NCI-H226 (cell line): ENCODE measurements at regions not wholly inside any gene's neighbourhood (a gene's known extent, or its start where the extent isn't known, plus 50 kb on each side); places are given as distances from the start of the nearest gene placed in this dataset.
"Not testable (repeated sequence)": the region's sequence is repeated elsewhere in the genome, so short reads cannot be mapped to it uniquely, and the experiment has no call there.

Source experiments
- DNase-seq: peaks from one replicate; pipeline ENCODE4 v3.0.0-alpha.2; 2015

- not testable (repeated sequence) for DNase-seq
Measured at GRCh38 chr7:56697058-56697457, 435.2 kb downstream of the ZNF479 start.

DNA sequence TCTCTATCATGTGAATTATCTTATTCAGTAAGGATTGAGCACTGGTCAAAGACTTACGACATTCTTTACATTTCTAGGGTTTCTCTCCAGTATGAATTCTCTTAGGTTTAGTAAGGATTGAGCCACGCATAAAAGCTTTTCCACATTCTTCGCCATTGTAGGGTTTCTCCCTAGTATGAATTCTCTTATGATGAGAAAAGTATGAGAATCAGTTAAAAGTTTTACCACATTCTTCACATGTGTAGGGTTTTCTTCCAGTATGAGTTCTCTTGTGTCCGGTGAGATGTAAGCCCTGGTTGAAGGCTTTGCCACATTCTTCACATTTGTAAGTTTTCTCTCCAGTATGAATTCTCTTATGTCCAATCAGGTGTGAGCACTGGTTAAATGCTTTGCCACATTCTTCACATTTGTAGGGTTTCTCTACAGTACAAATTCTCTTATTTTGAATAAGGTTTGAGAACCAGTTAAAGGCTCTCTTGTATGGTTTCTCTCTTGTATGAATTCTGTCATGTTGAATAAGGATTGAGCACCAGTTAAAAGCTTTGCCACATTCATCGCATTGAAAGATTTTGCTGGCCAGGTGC lies 445.9 kb downstream of the ZNF479 start:
- no peak for DNase-seq

- no peak for DNase-seq
Measured at GRCh38 chr7:56639173-56639746, 493.0 kb downstream of the ZNF479 start.

- DNase-seq, result no peak
Measured at GRCh38 chr7:56609852-56610355, 493.7 kb upstream of the NUPR2 start.

DNA sequence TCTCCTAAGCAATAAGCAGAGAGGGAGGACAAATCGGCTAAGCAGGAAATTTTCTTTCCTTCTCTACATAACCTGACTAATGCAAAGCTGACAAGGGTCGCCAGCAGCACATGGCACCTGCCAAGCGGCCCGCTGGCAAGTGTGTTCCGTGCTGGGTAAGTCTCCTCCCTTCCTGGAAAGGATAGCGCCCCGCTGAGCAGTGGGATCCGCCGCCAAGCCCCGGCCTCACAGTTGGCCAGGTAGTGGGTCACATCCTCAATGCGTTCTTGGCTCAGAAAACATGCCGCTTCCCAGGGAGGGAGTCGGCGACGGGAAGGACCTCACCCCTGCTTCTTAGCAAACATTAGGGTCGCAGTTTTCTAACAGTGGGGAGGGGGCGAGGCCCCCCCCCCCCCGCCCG lies 488.9 kb upstream of the NUPR2 start:
- DNase-seq, result no peak

GRCh38 chr7:56578612-56579011 lies 462.4 kb upstream of the NUPR2 start:
- no peak for DNase-seq

DNA sequence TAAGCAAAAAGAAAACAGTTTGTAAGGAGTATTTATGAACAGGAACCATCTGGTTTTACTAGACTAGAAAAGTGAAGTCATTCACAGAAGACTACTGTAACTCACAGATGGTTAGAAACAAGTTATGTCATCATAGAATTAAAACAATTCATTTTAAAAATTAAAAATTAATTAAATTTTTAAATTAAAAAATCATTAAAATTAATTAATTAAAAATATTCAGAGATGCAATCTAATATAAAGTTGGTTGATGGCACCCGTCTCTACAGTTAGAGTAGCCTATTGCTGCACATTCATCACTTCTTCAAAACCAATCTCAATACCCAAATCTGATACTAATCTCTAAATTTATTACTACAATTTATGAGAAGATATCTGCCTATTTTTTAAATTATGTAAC lies 454.8 kb upstream of the NUPR2 start:
- no peak for DNase-seq

GRCh38 chr7:56538541-56539429 lies 422.6 kb upstream of the NUPR2 start:
- DNase-seq, result no peak

DNA sequence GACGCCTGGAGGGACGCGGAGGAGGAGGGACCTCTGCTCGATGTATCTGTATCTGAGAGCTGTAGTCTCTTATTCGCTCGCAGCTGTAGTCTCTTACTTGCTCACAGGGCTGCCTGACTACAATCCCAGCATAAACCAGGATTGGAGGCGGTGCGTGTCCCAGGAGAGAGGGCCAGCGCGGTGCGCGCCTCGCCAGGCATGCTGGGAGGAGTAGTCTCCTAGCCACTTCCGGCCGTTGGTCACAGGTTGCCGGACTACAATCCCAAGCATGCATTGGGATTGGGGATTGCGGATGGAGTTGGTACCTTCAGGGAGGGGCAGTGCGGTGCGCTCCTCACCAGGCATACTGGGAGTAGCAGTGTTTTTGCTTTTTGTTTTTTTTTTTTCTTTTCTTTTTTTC lies 421.7 kb upstream of the NUPR2 start:
- no peak for DNase-seq

DNA sequence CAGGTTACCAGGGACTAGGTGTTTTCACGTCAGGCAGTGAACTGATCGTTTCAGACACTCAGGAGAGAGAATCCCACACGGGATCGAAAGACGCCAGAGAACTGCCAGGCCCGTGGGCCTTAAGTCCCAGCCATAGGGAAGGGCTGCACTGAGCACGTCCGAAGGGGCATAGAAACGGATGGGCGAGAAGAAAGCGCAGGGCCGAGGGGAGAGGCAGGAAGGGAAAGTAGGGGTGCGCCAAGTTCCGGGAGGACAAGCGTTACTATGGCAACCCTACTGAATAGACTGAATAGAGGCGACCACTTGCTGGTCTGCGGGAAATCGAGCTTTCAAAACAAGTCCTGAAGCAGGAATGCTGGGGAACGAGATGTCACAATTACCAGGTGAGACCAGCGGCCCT lies 421.3 kb upstream of the NUPR2 start:
- no peak for DNase-seq

DNA sequence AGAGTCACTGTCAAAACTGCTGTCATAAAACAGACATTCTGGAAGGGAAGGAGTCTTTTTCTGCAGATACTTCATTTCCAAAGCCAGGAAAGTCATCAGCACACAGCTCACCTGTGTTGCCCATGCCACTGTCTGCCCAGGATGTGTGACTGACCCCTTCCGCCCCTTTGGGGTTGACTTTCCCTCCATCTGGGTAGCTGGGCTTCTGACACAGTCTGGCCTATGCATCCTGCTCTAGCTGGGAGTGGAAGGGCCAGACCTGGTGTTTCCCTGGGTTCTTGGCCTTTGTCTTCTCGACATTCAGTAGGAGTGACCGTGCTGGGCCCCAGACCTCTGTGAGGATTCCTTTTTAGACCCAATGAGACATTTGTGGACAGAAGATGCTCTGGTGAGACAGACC lies 378.9 kb upstream of the NUPR2 start:
- no peak for DNase-seq

- DNase-seq, result no peak
Measured at GRCh38 chr7:56493704-56494450, 377.7 kb upstream of the NUPR2 start.

GRCh38 chr7:56493196-56493595 lies 377.0 kb upstream of the NUPR2 start:
- DNase-seq, result no peak

GRCh38 chr7:56491636-56492425 lies 375.6 kb upstream of the NUPR2 start:
- no peak for DNase-seq

DNA sequence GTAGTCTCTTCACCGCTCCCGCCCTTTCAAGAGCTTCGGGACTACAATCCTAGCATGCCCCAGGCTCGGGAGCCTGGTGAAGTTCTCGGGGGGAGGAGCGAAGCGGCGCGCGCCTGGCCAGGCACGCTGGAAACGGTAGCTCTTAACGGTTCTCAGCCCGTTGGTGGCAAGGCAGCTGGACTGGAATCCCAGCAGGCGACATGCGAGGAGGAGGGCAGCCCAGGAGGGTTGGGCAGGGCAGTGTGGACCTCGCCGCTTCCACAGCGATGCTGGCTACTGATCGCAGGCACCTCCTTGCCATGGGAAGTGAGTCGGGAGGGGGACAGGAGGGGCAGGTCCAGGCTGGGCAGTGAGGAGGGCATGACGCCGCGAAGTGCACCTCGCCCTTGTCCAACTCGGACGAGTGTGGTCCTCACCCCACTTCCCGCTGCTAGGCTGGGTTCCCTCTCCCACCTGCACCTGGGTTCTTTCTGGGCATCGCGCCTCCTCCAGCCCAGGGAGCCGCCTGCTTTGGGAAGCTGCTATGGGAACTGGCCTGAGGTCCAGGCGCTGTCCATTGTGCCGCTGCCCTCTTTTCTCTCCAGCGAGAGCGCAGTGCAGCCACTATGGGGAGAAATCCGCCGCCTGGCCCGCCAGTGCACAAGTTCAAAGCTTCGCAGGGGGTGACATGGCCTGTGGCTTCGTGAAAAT lies 367.8 kb upstream of the NUPR2 start:
- no peak for DNase-seq

GRCh38 chr7:56483153-56483552 lies 366.9 kb upstream of the NUPR2 start:
- no peak for DNase-seq

- no peak for DNase-seq
Measured at GRCh38 chr7:56479748-56480147, 363.5 kb upstream of the NUPR2 start.

GRCh38 chr7:56479136-56479535 lies 362.9 kb upstream of the NUPR2 start:
- no peak for DNase-seq

DNA sequence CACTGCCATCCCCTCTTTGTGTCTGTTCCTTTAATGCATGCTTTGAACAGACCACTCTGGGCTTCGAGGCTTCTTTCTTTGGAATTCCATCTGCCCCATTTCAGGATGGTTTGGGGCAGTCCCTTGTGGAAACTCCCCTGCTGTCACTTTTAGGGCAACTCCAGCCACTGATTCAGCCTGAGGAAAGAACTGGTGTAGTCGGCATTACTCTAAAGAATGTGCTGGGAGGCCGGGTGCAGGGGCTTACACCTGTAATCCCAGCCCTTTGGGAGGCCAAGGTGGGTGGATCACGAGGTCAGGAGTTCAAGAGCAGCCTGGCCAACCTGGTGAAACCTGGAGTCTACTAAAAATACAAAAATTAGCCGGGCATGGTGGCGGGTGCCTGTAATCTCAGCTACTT lies 358.1 kb upstream of the NUPR2 start:
- DNase-seq, result no peak

- DNase-seq, result no peak
Measured at GRCh38 chr7:56471811-56472210, 355.6 kb upstream of the NUPR2 start.

- DNase-seq, result not testable (repeated sequence)
Measured at GRCh38 chr7:56466607-56467525, 350.6 kb upstream of the NUPR2 start.
